DMS114 treated with DMSO at 0.1 percent for 48 hours (cell line): ENCODE measurements at regions not wholly inside any gene's neighbourhood (a gene's known extent, or its start where the extent isn't known, plus 50 kb on each side); places are given as distances from the start of the nearest gene placed in this dataset.

Experiments used
- DNase-seq: peaks from one replicate; lab custom pipeline; 2025; ENCODE audit not compliant: unreplicated experiment; lab: John Stamatoyannopoulos, UW

DNA sequence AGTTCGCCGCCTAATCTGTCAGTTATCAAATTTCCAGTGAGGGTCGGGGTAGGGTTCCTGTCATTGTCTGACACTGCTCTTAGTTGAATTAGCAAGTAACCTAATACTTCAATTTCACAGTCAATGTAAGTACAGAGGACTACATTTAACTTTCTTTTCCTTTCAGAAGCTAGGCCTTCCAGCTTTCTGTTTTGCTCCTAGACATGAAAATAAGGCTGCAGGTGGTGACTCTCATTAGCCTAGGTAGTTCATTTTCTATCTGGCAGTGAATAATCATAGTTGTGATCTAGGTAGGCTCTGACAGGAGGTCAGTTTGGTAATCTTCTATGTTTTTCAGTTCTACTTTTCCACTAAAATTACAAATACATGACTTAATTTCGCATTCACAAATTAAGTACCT lies 783.1 kb downstream of the MRPL39 start:
- no peak for DNase-seq

GRCh38 chr21:24823247-24823646 lies 784.0 kb downstream of the MRPL39 start:
- no peak for DNase-seq

DNA sequence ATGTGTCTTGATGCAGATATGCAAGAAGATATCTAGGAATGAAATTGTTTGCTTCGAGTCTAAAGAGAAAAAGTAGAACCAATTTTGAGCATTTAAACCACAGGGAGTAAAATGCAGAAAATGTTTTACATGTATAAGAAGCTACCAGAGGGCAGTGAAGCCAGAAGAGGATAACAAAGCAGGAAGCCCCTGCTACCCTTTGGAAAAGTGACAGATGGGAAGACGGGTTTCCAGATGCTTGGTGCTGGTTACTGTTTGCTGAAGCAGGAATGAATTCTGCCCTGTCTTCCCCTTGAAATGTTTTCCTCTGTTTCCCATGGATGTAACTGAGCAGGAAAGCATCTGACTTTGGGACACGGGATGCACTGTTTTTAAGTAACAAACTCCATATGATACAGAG lies 822.2 kb downstream of the MRPL39 start:
- peak; percentile 6 for DNase-seq

- DNase-seq, result no peak
Measured at GRCh38 chr21:24781146-24781545, 826.1 kb downstream of the MRPL39 start.

DNA sequence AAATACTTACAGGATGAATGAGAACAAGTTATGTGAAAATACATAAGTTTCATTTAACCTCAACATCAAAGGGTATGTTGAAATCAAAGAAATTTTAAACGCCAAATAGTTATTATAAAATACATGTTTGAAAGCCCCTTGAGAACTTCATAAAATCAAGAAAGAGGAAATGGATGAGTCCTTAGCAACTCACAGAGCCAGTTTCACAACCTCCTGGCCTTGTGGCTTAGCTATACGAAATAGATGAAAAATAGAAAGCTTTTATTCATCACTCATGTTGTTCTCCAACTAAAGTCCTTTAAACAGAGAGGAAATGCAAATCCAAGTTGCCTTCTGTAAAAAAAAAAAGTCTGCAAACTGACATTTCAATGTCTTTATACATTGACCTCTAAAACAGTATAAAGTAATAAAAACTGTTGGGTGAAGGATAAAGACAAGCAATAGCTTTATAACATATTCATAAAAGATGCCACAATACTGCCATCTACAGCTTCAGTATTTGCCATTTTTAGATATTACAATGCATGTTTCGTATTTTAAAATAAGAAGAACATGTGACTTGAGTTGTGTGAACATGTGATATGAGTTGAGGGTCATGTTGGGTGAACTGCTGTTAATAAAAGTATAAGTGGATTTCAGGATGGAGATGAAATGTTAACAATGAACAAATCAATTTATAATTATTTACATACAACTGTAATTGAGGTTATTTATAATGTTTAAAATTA lies 847.8 kb downstream of the MRPL39 start:
- DNase-seq, result no peak

GRCh38 chr21:24738063-24738462 lies 869.2 kb downstream of the MRPL39 start:
- DNase-seq, result no peak

DNA sequence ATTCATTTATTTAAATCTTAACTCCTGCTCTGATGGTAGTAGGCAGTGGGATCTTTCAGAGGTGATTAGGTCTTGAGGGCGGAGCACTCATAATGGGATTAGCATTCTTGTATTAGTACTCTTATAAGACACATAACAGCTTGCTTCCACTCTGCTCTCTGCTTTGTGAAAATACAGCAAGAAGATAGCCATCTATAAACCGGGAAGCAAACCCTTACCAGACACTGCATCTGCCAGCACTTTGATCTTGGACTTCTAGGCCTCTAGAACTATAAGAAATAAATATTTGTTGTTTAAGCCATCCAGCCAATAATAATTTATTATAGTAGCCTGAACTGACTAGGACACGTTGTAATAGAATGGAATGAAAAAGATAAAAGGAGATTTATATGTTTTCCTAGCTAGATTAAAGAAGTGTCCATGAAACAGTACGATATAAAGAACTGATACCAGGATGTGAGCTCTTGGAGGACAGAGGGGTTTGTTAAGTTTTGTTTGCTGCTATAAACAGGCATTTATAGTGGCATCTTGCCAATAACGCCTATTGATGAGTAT lies 869.9 kb downstream of the MRPL39 start:
- no peak for DNase-seq

DNA sequence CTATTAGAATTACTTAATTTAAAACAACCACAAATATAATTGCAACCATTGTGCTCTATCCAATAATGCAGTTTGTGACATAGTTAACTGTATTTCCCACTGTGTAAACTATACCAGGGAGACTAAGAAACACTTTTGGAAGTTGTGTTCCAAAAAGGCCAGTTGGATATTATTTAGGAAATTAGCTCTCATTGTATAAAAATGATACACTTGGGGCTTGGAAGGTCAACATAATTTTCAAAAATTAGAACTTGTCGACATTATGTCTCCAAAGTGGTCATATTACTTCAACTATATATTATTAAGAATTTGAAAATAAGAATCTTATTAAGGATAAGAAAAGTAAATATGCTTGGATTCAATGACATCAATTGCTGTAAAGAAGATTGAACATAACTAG lies 876.6 kb downstream of the MRPL39 start:
- DNase-seq, result no peak

DNA sequence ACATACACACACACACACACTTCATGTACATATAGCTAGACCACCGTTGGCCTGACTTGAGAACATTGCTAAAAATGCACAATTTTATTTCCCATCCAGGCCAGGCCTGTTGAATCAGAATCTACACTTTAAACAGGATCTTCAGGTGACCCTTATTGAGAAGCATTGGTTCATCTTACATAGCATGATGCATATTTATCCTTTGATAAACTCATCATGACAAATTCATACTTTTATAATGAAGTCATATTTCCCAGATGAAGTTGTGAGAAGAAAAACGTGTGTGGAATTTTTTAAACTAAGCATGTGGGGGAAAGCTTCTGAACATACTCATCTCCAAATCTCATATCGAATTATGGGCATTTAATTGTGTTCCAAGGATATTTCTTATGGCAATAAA lies 877.7 kb downstream of the MRPL39 start:
- DNase-seq, result no peak

- no peak for DNase-seq
Measured at GRCh38 chr21:24727803-24728440, 879.4 kb downstream of the MRPL39 start.

DNA sequence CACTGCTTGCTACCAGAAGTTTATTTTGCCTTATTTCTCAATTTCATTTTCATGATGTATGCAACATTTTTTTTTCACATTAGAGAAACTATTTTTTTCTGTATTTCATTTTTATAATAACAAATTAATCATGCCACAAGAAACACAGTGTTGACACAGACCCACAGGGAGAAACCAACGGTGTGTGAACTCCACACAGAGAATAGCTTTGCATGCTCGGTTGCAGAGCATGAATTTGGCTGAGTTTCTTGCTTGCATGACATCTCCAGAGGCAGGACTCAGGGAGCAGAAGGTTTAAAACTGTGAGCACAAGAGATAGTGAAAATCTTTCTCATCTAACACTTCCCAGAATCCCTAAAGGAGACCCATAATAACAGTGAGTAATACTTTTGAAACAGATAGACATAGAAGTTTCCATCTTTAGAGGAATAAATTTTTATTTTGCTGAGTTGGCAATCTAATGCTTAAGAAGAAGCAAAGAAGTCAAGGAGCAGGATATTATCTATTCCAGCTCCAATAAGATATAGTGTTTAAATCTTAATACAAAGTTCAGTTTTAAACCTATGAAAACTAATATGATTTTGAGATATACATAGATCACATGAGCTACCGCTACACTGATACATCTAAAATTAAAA lies 890.9 kb downstream of the MRPL39 start:
- no peak for DNase-seq

DNA sequence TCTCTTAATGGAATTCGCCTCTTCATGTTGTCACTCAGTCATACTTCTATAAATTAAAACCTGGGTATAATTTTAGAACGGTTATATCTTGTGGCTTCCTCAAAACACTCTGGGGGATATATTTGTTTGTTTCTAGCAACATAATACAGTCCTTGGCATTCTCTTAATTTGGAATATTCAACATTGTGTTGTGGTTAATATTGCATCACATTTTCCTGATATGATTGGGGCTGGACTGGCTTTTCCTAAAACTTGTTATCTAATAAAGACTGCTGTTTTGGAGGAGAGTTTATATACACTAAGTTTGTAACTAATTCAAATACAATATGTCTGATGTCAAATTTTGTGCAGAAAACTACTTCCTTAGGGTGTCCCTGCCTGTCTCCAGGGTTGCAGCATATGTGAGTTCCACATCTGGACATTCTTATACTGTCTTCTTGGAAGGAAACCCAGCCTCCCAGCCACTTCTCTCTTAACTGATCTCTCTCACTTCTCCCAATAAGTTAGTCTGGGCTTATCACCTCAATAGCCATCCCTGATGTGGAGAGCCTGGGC lies 892.6 kb downstream of the MRPL39 start:
- DNase-seq, result no peak

GRCh38 chr21:24705201-24705600 lies 902.1 kb downstream of the MRPL39 start:
- no peak for DNase-seq

- DNase-seq, result no peak
Measured at GRCh38 chr21:24693779-24694178, 913.5 kb downstream of the MRPL39 start.

DNA sequence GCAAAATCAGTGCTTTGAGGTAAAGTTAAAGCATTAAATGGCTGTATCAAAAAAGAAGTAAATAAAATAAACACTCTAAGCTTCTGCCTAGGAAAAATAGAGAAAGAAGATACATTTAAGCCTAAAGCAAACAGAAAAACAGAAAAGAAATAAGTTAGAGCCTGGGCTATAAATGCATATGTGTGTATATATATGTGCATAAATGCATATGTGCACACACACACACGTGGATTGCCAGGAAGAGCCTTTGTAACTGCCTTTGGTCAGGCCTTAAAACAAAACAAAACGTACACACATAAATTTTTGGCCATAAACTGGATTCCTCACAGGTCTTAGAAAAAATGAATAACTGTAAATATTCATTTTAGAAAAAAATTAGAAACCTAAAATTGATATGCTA lies 925.8 kb downstream of the MRPL39 start:
- DNase-seq, result no peak

DNA sequence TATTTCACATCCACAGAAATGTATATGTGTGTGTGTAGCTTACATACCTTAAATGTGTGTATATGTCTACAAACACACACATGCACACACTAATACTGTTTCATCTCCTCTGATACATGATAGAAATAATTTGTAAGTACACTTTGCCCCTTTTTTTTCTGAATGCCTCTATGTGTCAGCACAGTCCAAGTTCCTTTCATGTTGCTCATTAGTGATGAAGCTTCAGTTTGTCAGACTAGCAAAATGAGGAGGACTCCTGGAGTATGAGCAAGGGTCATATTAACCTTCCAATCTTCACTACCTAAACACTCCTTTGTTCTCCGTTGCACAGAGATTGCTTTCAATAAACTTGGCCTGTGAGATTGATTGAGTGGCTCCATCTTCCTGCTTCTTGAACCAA lies 935.4 kb downstream of the MRPL39 start:
- DNase-seq, result no peak

DNA sequence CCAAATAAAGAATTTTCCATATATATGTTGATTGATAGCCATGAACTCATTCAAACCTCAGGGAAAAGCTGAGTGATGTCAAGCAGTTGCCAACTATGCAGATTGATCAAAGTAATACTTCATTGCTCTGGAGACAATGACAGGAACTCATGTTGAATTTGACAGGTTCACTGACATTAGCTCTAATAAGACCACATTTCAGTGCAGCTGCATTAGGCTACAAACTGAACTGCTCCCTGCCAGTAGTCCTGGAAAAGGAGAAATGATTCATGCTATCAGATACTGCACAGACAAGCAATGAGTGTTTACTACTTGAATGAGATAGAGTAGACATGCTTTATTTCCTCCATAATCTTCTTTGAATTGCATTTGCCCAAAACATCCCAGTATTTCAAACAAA lies 948.4 kb downstream of the MRPL39 start:
- no peak for DNase-seq

DNA sequence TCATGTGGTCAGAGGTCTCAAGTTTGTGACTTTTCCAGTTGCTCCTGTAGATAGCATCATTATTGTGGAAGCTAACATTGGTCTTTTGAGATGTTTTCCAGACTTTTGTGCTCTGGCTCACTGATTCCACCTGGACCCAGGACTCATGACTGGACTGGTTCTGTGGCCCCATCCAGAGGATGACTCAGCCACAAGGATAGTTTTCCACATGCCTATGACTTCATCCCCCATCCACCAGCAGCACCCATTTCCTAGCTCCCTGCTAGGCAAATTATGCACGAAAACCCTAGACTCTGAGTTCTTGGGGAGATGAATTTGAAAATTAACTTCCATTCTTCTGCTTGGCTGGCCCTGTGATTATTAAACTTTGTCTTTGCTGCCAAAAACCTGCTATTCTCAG lies 949.3 kb downstream of the MRPL39 start:
- DNase-seq, result no peak

GRCh38 chr21:24649691-24650090 lies 957.6 kb downstream of the MRPL39 start:
- no peak for DNase-seq

GRCh38 chr21:24636696-24637095 lies 970.6 kb downstream of the MRPL39 start:
- DNase-seq, result no peak

- DNase-seq, result no peak
Measured at GRCh38 chr21:24634749-24635148, 972.5 kb downstream of the MRPL39 start.

DNA sequence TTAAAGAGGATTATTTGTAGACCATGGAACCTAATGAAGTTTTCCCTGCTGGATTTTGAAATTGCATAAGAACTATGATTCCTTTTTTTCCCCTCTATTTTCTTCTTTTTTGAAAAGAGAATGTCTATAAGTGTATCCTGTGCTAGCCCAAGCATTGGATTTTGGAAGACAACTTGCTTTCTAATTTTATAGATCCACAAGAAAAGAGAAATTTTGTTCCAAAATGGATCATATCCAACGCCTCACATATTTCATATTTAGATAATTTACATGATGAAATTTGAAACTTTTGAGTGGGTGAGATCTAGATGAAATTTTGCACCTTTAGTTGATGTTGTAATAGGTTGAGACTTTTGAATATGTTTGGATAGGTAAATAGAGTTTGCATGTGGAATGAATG lies 978.7 kb downstream of the MRPL39 start:
- no peak for DNase-seq
